ENCODE measurements at regions not wholly inside any gene's neighbourhood (a gene's known extent, or its start where the extent isn't known, plus 50 kb on each side); places are given as distances from the start of the nearest gene placed in this dataset.

- Mint-ChIP-seq H3K4me1 (ENCODE audit: unreplicated experiment) (no peaks in the 10 kb centered on the region), H3K27me3 (no peaks in the 10 kb centered on the region), H3K4me3 (no peak overlapping the region), H3K27ac (no peak overlapping the region), H3K9me3 (no peaks in the 10 kb centered on the region), H3K36me3 (no peaks in the 10 kb centered on the region)
- no peak for TF ChIP-seq CTCF (conservative IDR thresholded peaks at IDR 0.05)
- DNase-seq (ENCODE audit: extremely low spot score, unreplicated experiment): no peak
Measured at GRCh38 chr7:81284576-81284975, 365.7 kb upstream of the SEMA3C start.

GRCh38 chr7:81280531-81280930 lies 361.7 kb upstream of the SEMA3C start:
- no peaks in the 10 kb centered on the region for H3K4me1 Mint-ChIP-seq (ENCODE audit: unreplicated experiment)

GRCh38 chr7:81277691-81278090 lies 358.8 kb upstream of the SEMA3C start:
- H3K4me1 Mint-ChIP-seq (ENCODE audit: unreplicated experiment): no peaks in the 10 kb centered on the region
- H3K4me3 Mint-ChIP-seq: no peak overlapping the region
- H3K36me3 Mint-ChIP-seq: no peaks in the 10 kb centered on the region
- DNase-seq (ENCODE audit: extremely low spot score, unreplicated experiment): no peak
- TF ChIP-seq CTCF (conservative IDR thresholded peaks at IDR 0.05): no peak
- peaks cover 8% of the 10 kb centered on the region for H3K9me3 Mint-ChIP-seq
- no peaks in the 10 kb centered on the region for H3K27me3 Mint-ChIP-seq
- H3K27ac Mint-ChIP-seq: no peak overlapping the region

More at GRCh38 chr7:81280531-81280930, 361.7 kb upstream of the SEMA3C start:
- Mint-ChIP-seq H3K4me3 (no peak overlapping the region), H3K9me3 (peaks cover 5% of the 10 kb centered on the region), H3K36me3 (no peaks in the 10 kb centered on the region), H3K27ac (no peak overlapping the region), H3K27me3 (no peaks in the 10 kb centered on the region)
- DNase-seq (ENCODE audit: extremely low spot score, unreplicated experiment): no peak
- TF ChIP-seq CTCF (conservative IDR thresholded peaks at IDR 0.05): no peak

GRCh38 chr7:81273601-81274397 lies 354.9 kb upstream of the SEMA3C start:
- Mint-ChIP-seq H3K27me3 (no peaks in the 10 kb centered on the region), H3K4me1 (ENCODE audit: unreplicated experiment) (no peaks in the 10 kb centered on the region)
- TF ChIP-seq CTCF (conservative IDR thresholded peaks at IDR 0.05): no peak

GRCh38 chr7:81272176-81272575 lies 353.3 kb upstream of the SEMA3C start:
- Mint-ChIP-seq H3K36me3 (no peaks in the 10 kb centered on the region), H3K9me3 (peaks cover 8% of the 10 kb centered on the region), H3K27me3 (no peaks in the 10 kb centered on the region), H3K4me3 (no peak overlapping the region), H3K4me1 (ENCODE audit: unreplicated experiment) (no peaks in the 10 kb centered on the region), H3K27ac (no peak overlapping the region)
- DNase-seq (ENCODE audit: extremely low spot score, unreplicated experiment): no peak
- TF ChIP-seq CTCF (conservative IDR thresholded peaks at IDR 0.05): no peak

More at GRCh38 chr7:81273601-81274397, 354.9 kb upstream of the SEMA3C start:
- no peak for DNase-seq (ENCODE audit: extremely low spot score, unreplicated experiment)
- Mint-ChIP-seq H3K36me3 (no peaks in the 10 kb centered on the region), H3K27ac (no peak overlapping the region), H3K9me3 (peaks cover 8% of the 10 kb centered on the region), H3K4me3 (no peak overlapping the region)

Measured in type B pancreatic cell (in vitro differentiated cells).